ENCODE measurements at regions not wholly inside any gene's neighbourhood (a gene's known extent, or its start where the extent isn't known, plus 50 kb on each side); places are given as distances from the start of the nearest gene placed in this dataset.

- TF ChIP-seq CTCF (conservative IDR thresholded peaks at IDR 0.05) = no peak
- TF ChIP-seq ZFX (IDR thresholded peaks at IDR 0.05) = no peak
Measured at GRCh38 chr12:131208425-131208824, 254.7 kb downstream of the ADGRD1 start.
